ENCODE measurements at regions not wholly inside any gene's neighbourhood (a gene's known extent, or its start where the extent isn't known, plus 50 kb on each side); places are given as distances from the start of the nearest gene placed in this dataset.

DNA sequence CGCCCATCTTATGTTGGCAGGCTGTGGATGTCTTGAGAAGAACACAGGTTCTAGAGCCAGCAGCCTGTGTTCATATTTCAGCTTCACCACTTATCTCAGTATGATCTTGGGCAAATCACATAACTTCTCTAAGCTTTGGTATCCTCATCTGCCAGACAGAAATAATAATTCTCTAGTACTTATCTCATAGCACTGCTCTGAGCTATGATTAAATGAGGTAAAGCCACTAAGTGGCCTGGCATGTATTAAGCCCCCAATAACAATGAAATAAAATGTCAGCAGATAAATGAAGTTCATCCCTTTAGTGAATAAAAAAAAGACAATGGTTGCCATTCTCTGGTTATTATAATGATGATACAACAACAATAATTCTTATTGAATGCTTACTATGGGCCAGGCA lies 104.9 kb upstream of the EEA1 start:
- TF ChIP-seq, protein P1, sequence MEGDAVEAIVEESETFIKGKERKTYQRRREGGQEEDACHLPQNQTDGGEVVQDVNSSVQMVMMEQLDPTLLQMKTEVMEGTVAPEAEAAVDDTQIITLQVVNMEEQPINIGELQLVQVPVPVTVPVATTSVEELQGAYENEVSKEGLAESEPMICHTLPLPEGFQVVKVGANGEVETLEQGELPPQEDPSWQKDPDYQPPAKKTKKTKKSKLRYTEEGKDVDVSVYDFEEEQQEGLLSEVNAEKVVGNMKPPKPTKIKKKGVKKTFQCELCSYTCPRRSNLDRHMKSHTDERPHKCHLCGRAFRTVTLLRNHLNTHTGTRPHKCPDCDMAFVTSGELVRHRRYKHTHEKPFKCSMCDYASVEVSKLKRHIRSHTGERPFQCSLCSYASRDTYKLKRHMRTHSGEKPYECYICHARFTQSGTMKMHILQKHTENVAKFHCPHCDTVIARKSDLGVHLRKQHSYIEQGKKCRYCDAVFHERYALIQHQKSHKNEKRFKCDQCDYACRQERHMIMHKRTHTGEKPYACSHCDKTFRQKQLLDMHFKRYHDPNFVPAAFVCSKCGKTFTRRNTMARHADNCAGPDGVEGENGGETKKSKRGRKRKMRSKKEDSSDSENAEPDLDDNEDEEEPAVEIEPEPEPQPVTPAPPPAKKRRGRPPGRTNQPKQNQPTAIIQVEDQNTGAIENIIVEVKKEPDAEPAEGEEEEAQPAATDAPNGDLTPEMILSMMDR (IDR thresholded peaks at IDR 0.05): no peak
- TF ChIP-seq POLR2AphosphoS5 (IDR thresholded peaks at IDR 0.05): no peak

Measured in breast epithelium (tissue), 3 donors.